NT2/D1 (cell line): ENCODE measurements at regions not wholly inside any gene's neighbourhood (a gene's known extent, or its start where the extent isn't known, plus 50 kb on each side); places are given as distances from the start of the nearest gene placed in this dataset.

Source experiments
- DNase-seq: peaks from one replicate; pipeline ENCODE4 v3.0.0-alpha.2; 2011; ENCODE audit warnings: low read depth, low spot score
- H3K27me3 ChIP-seq: 2 replicates; pipeline ENCODE4 v1.6.0; 2011; ENCODE audit warnings: mild to moderate bottlenecking; ENCODE audit not compliant: insufficient read length, insufficient read depth
- H3K36me3 ChIP-seq: 2 replicates; pipeline ENCODE4 v1.6.1; 2011; ENCODE audit warnings: mild to moderate bottlenecking, low read length, mixed read lengths; ENCODE audit not compliant: insufficient read depth, insufficient read length
- H3K4me1 ChIP-seq: 2 replicates; pipeline ENCODE4 v1.5.1; 2011; ENCODE audit not compliant: insufficient read depth, insufficient read length
- H3K4me3 ChIP-seq: 2 replicates; pipeline ENCODE4 v1.5.1; 2011; ENCODE audit warnings: low read depth; ENCODE audit not compliant: insufficient read length
- H3K9ac ChIP-seq: 2 replicates; pipeline ENCODE4 v1.6.0; 2011; ENCODE audit warnings: low read depth; ENCODE audit not compliant: insufficient read length
- H3K9me3 ChIP-seq: 2 replicates; pipeline ENCODE4 v1.5.1; 2011; ENCODE audit warnings: mild to moderate bottlenecking, low read length; ENCODE audit not compliant: insufficient read depth
- SUZ12 ChIP-seq: IDR thresholded peaks from 2 replicates; pipeline ENCODE4 v1.6.1; 2011; ENCODE audit not compliant: insufficient read length, insufficient read depth; ENCODE audit errors: extremely low read depth
- YY1 ChIP-seq: IDR thresholded peaks from 2 replicates; pipeline ENCODE4 v1.6.1; 2011; ENCODE audit not compliant: insufficient read length, insufficient read depth
- ZNF274 ChIP-seq: IDR thresholded peaks from 2 replicates; pipeline ENCODE4 v1.6.1; 2011; ENCODE audit warnings: mild to moderate bottlenecking, low read depth, low read length

GRCh38 chr10:107433605-107434004, 269.1 kb upstream of the SORCS1 start:
- DNase-seq: no peak
- Histone ChIP-seq H3K4me3 (no peak overlapping the region), H3K36me3 (no peaks in the 10 kb centered on the region), H3K9ac (no peak overlapping the region), H3K4me1 (no peaks in the 10 kb centered on the region), H3K27me3 (no peaks in the 10 kb centered on the region), H3K9me3 (no peaks in the 10 kb centered on the region)
- no peak for TF ChIP-seq ZNF274
- no peak for TF ChIP-seq SUZ12
- TF ChIP-seq YY1: no peak

GRCh38 chr10:107430446-107430845, 265.9 kb upstream of the SORCS1 start:
- Histone ChIP-seq H3K9ac (no peak overlapping the region), H3K27me3 (no peaks in the 10 kb centered on the region), H3K4me1 (no peaks in the 10 kb centered on the region), H3K4me3 (no peak overlapping the region), H3K36me3 (no peaks in the 10 kb centered on the region), H3K9me3 (no peaks in the 10 kb centered on the region)
- no peak for DNase-seq
- no peak for TF ChIP-seq YY1
- no peak for TF ChIP-seq SUZ12
- no peak for TF ChIP-seq ZNF274

- Histone ChIP-seq H3K4me1 (no peaks in the 10 kb centered on the region), H3K4me3 (no peak overlapping the region), H3K9me3 (no peaks in the 10 kb centered on the region), H3K36me3 (no peaks in the 10 kb centered on the region), H3K9ac (no peak overlapping the region), H3K27me3 (no peaks in the 10 kb centered on the region)
- TF ChIP-seq SUZ12 (no peak), ZNF274 (no peak), YY1 (no peak)
- no peak for DNase-seq
Observed at GRCh38 chr10:107427016-107427415, 262.5 kb upstream of the SORCS1 start.

GRCh38 chr10:107425931-107426553, 261.5 kb upstream of the SORCS1 start:
- TF ChIP-seq ZNF274 (no peak), SUZ12 (no peak), YY1 (no peak)
- H3K4me3 ChIP-seq: no peak overlapping the region
- no peaks in the 10 kb centered on the region for H3K36me3 ChIP-seq
- no peaks in the 10 kb centered on the region for H3K9me3 ChIP-seq
- no peak overlapping the region for H3K9ac ChIP-seq
- no peaks in the 10 kb centered on the region for H3K4me1 ChIP-seq
- no peak for DNase-seq
- no peaks in the 10 kb centered on the region for H3K27me3 ChIP-seq

GRCh38 chr10:107424628-107425027, 260.1 kb upstream of the SORCS1 start:
- TF ChIP-seq SUZ12 (no peak), YY1 (no peak), ZNF274 (no peak)

GRCh38 chr10:107423903-107424302, 259.4 kb upstream of the SORCS1 start:
- no peak overlapping the region for H3K9ac ChIP-seq
- no peaks in the 10 kb centered on the region for H3K9me3 ChIP-seq
- no peak for TF ChIP-seq YY1
- no peak for TF ChIP-seq ZNF274
- H3K27me3 ChIP-seq: no peaks in the 10 kb centered on the region
- H3K36me3 ChIP-seq: no peaks in the 10 kb centered on the region
- H3K4me3 ChIP-seq: no peak overlapping the region
- no peak for DNase-seq
- H3K4me1 ChIP-seq: no peaks in the 10 kb centered on the region

More at GRCh38 chr10:107424628-107425027, 260.1 kb upstream of the SORCS1 start:
- no peaks in the 10 kb centered on the region for H3K4me1 ChIP-seq
- no peak overlapping the region for H3K4me3 ChIP-seq
- H3K9ac ChIP-seq: no peak overlapping the region
- H3K9me3 ChIP-seq: no peaks in the 10 kb centered on the region
- no peaks in the 10 kb centered on the region for H3K27me3 ChIP-seq
- DNase-seq: no peak
- H3K36me3 ChIP-seq: no peaks in the 10 kb centered on the region

GRCh38 chr10:107422681-107423080, 258.2 kb upstream of the SORCS1 start:
- no peak for DNase-seq
- Histone ChIP-seq H3K9me3 (no peaks in the 10 kb centered on the region), H3K4me1 (no peaks in the 10 kb centered on the region), H3K27me3 (no peaks in the 10 kb centered on the region), H3K9ac (no peak overlapping the region), H3K36me3 (no peaks in the 10 kb centered on the region), H3K4me3 (no peak overlapping the region)
- TF ChIP-seq YY1: no peak
- TF ChIP-seq ZNF274: no peak
- no peak for TF ChIP-seq SUZ12
